Neural progenitor cell (in vitro differentiated cells): ENCODE measurements at regions not wholly inside any gene's neighbourhood (a gene's known extent, or its start where the extent isn't known, plus 50 kb on each side); places are given as distances from the start of the nearest gene placed in this dataset.

ENCODE experiments used
- DNase-seq: peaks from one replicate; pipeline ENCODE4 v3.0.0-alpha.2; 2016; ENCODE audit warnings: low spot score
- H2AFZ ChIP-seq: fragments of 200-600 bp; sonication (generic); replicated peaks from 2 replicates; pipeline ENCODE4 v1.6.1; 2016; ENCODE audit warnings: antibody characterized with exemption
- H3F3A ChIP-seq: fragments of 200-600 bp; sonication (generic); 2 replicates; pipeline ENCODE4 v1.6.1; 2016; ENCODE audit warnings: antibody characterized with exemption, low read depth
- H3K27ac ChIP-seq: fragments of 200-600 bp; sonication (generic); 2 replicates; pipeline ENCODE4 v1.5.1; 2016; ENCODE audit warnings: mild to moderate bottlenecking
- H3K27me3 ChIP-seq: fragments of 200-600 bp; sonication (generic); 2 replicates; pipeline ENCODE4 v1.6.1; 2016; ENCODE audit warnings: mild to moderate bottlenecking, moderate library complexity
- H3K36me3 ChIP-seq: fragments of 200-600 bp; sonication (generic); 2 replicates; pipeline ENCODE4 v1.5.1; 2016
- H3K4me1 ChIP-seq: fragments of 200-600 bp; sonication (generic); 2 replicates; pipeline ENCODE4 v1.6.1; 2016; ENCODE audit warnings: mixed run types
- H3K4me2 ChIP-seq: fragments of 200-600 bp; sonication (generic); 2 replicates; pipeline ENCODE4 v1.6.1; 2016
- H3K4me3 ChIP-seq: fragments of 200-600 bp; sonication (generic); 2 replicates; pipeline ENCODE4 v1.5.1; 2016
- H3K79me2 ChIP-seq: fragments of 200-600 bp; sonication (generic); 2 replicates; pipeline ENCODE4 v1.6.1; 2016; ENCODE audit warnings: low read depth
- H3K9ac ChIP-seq: fragments of 200-600 bp; sonication (generic); 2 replicates; pipeline ENCODE4 v1.6.1; 2016
- H3K9me3 ChIP-seq: fragments of 200-600 bp; sonication (generic); 2 replicates; pipeline ENCODE4 v1.5.1; 2016; ENCODE audit warnings: low read depth
- H4K20me1 ChIP-seq: fragments of 200-600 bp; sonication (generic); 2 replicates; pipeline ENCODE4 v1.6.1; 2016; ENCODE audit warnings: low read depth
- H3K27ac Mint-ChIP-seq: 3 replicates; pipeline ENCODE4 v1.8.0; 2021; ENCODE audit warnings: mixed read lengths
- H3K27me3 Mint-ChIP-seq: 2 replicates; pipeline ENCODE4 v1.8.0; 2022; ENCODE audit warnings: low read depth, mild to moderate bottlenecking, inconsistent platforms, moderate library complexity, mixed read lengths; ENCODE audit not compliant: insufficient read depth
- H3K36me3 Mint-ChIP-seq: 3 replicates; pipeline ENCODE4 v1.8.0; 2021; ENCODE audit warnings: mixed read lengths
- H3K4me1 Mint-ChIP-seq: 3 replicates; pipeline ENCODE4 v1.8.0; 2021; ENCODE audit warnings: mixed read lengths
- H3K4me3 Mint-ChIP-seq: 3 replicates; pipeline ENCODE4 v1.8.0; 2021; ENCODE audit warnings: mild to moderate bottlenecking, moderate library complexity, mixed read lengths
- H3K9me3 Mint-ChIP-seq: 3 replicates; pipeline ENCODE4 v1.8.0; 2020; ENCODE audit warnings: mixed read lengths
- EZH2 ChIP-seq: fragments of 200-600 bp; sonication (generic); IDR thresholded peaks from 2 replicates; pipeline ENCODE4 v1.6.1; 2017; ENCODE audit warnings: antibody characterized with exemption, mild to moderate bottlenecking, moderate library complexity
- EZH2phosphoT487 ChIP-seq: fragments of 200-600 bp; sonication (generic); IDR thresholded peaks from 2 replicates; pipeline ENCODE4 v1.6.1; 2017; ENCODE audit warnings: antibody characterized with exemption
- TF ChIP-seq, protein P1 (sequence below): fragments of 200-600 bp; sonication (generic); IDR thresholded peaks from 2 replicates; pipeline ENCODE4 v1.5.1; 2017; ENCODE audit warnings: antibody characterized with exemption, mild to moderate bottlenecking

DNA sequence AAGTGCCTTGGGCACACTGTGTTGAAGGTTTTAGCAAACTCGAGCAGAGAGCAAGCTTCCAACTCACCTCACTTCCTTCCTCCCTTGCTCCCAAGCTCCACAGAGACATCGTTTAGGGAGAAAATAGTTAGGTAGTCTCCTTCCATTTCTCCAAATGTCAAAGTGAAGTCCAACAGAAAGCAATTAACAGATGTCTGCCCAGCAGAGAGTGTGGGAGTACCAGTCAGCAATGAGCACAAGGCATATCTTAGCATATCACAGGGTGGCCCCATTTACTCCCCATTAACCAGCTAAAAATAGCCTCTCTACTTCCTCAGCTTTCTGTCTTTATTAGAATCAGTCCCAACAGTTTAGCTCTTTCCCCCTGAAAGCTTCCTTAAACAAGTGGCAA is 334.2 kb upstream of the CAMK1G start:
- peaks cover 4% of the 10 kb centered on the region for H3K27me3 Mint-ChIP-seq

DNA sequence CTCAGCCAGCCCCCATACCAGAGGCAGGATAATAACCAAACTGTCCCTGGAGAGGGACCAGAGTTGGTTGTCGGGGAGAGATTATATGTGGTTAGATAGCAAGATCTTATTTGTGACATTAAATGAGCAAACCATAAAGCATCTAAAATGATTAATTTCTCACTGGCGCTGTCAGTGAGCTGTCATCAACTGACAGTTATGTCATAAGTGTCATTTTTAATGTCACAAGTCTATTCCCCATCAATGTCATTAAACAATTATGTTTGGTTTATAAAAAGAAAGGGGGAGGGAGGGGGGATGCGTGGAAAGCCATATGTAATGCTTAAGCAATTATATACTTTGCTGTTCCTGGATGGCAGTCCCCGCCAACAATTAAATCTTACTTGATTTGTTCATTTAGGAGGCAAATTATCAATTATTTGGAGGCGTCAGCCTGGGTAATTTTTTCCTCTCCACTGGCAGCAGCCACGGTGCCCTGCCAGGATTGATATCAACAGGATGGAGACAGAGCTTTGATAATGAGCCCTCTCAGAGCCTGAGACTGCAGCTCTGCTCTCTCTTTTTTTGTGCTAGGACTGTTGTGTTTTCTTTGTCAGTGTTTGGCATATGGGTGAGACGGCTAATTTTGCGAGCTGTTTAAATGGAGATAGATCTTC is 333.6 kb upstream of the CAMK1G start:
- no peak overlapping the region for H3K4me3 Mint-ChIP-seq
- DNase-seq, result no peak
- H3K4me1 ChIP-seq, result peaks cover 5% of the 10 kb centered on the region
- H3K79me2 ChIP-seq, result no peaks in the 10 kb centered on the region
- no peaks in the 10 kb centered on the region for H3F3A ChIP-seq
- H2AFZ ChIP-seq, result no peak overlapping the region
- no peak overlapping the region for H3K4me2 ChIP-seq
- TF ChIP-seq, protein P1, sequence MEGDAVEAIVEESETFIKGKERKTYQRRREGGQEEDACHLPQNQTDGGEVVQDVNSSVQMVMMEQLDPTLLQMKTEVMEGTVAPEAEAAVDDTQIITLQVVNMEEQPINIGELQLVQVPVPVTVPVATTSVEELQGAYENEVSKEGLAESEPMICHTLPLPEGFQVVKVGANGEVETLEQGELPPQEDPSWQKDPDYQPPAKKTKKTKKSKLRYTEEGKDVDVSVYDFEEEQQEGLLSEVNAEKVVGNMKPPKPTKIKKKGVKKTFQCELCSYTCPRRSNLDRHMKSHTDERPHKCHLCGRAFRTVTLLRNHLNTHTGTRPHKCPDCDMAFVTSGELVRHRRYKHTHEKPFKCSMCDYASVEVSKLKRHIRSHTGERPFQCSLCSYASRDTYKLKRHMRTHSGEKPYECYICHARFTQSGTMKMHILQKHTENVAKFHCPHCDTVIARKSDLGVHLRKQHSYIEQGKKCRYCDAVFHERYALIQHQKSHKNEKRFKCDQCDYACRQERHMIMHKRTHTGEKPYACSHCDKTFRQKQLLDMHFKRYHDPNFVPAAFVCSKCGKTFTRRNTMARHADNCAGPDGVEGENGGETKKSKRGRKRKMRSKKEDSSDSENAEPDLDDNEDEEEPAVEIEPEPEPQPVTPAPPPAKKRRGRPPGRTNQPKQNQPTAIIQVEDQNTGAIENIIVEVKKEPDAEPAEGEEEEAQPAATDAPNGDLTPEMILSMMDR, result no peak
- TF ChIP-seq EZH2 (no peak), EZH2phosphoT487 (no peak)
- H3K4me1 Mint-ChIP-seq, result peaks cover 6% of the 10 kb centered on the region
- no peak overlapping the region for H3K27ac ChIP-seq
- H3K4me3 ChIP-seq, result no peak overlapping the region
- no peaks in the 10 kb centered on the region for H3K9me3 ChIP-seq
- H4K20me1 ChIP-seq, result no peaks in the 10 kb centered on the region
- H3K9ac ChIP-seq, result no peak overlapping the region
- no peak overlapping the region for H3K27ac Mint-ChIP-seq
- peaks cover under 1% of the 10 kb centered on the region for H3K9me3 Mint-ChIP-seq
- no peaks in the 10 kb centered on the region for H3K27me3 ChIP-seq
- H3K36me3 Mint-ChIP-seq, result no peaks in the 10 kb centered on the region
- no peaks in the 10 kb centered on the region for H3K36me3 ChIP-seq
- peaks cover 4% of the 10 kb centered on the region for H3K27me3 Mint-ChIP-seq

More for the DNA sequence above, 334.2 kb upstream of the CAMK1G start:
- no peak overlapping the region for H3K4me2 ChIP-seq
- H3K4me3 ChIP-seq, result no peak overlapping the region
- TF ChIP-seq EZH2phosphoT487 (no peak), EZH2 (no peak)
- TF ChIP-seq, protein P1, result no peak
- no peaks in the 10 kb centered on the region for H4K20me1 ChIP-seq
- no peak overlapping the region for H2AFZ ChIP-seq
- no peaks in the 10 kb centered on the region for H3F3A ChIP-seq
- peaks cover 5% of the 10 kb centered on the region for H3K4me1 ChIP-seq
- H3K36me3 ChIP-seq, result no peaks in the 10 kb centered on the region
- Mint-ChIP-seq H3K27ac (no peak overlapping the region), H3K36me3 (no peaks in the 10 kb centered on the region), H3K9me3 (no peaks in the 10 kb centered on the region), H3K4me1 (peaks cover 6% of the 10 kb centered on the region), H3K4me3 (no peak overlapping the region)
- DNase-seq, result no peak
- H3K9me3 ChIP-seq, result no peaks in the 10 kb centered on the region
- H3K79me2 ChIP-seq, result no peaks in the 10 kb centered on the region
- H3K9ac ChIP-seq, result no peak overlapping the region
- no peak overlapping the region for H3K27ac ChIP-seq
- no peaks in the 10 kb centered on the region for H3K27me3 ChIP-seq

DNA sequence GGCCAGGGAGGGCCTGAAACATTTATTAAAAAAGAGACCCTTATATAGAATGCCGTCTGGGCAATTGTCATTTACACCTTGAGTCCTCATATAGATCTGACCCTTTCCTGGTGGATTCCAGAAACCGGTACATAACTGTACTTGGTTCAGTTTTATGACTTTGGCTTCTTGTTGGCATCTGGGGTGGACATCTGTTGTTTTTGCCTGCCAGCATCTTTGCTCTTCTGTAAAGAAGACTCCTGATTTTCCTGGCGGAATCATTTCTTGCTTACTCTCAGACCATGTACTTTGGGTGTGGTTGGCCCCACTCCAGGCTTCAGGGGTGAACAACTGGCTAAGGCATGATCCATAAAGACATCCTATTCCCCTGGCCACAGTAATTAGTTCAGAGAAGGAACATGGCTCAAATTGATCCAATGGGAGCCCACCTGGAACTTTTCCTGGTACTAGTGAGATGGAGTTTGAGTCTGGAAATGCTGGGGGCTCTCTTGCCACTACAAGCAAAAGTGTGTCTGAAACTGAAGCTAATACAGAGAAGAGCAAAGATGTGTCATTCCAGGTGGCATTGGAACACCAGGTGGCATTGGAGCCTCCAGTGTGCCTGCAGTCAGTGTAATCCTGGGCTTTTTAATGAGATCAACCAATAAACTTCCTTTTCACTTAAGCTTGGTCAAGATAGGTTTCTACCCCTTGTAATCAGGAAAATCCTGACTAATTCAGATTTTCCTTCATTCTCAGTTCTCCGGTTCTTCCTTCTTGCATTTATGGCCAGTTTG is 332.5 kb upstream of the CAMK1G start:
- Mint-ChIP-seq H3K36me3 (no peaks in the 10 kb centered on the region), H3K9me3 (peaks cover 4% of the 10 kb centered on the region), H3K27ac (no peak overlapping the region), H3K27me3 (peaks cover 8% of the 10 kb centered on the region), H3K4me3 (no peak overlapping the region), H3K4me1 (peaks cover 2% of the 10 kb centered on the region)
- H4K20me1 ChIP-seq, result no peaks in the 10 kb centered on the region
- no peaks in the 10 kb centered on the region for H3K27me3 ChIP-seq
- no peak overlapping the region for H3K4me3 ChIP-seq
- H3K9me3 ChIP-seq, result no peaks in the 10 kb centered on the region
- H3K9ac ChIP-seq, result no peak overlapping the region
- no peak overlapping the region for H2AFZ ChIP-seq
- H3K4me1 ChIP-seq, result peaks cover 5% of the 10 kb centered on the region
- H3K4me2 ChIP-seq, result no peak overlapping the region
- no peak for DNase-seq
- no peaks in the 10 kb centered on the region for H3K36me3 ChIP-seq
- H3K79me2 ChIP-seq, result no peaks in the 10 kb centered on the region
- no peaks in the 10 kb centered on the region for H3F3A ChIP-seq
- H3K27ac ChIP-seq, result no peak overlapping the region
- TF ChIP-seq, protein P1, result no peak
- no peak for TF ChIP-seq EZH2
- no peak for TF ChIP-seq EZH2phosphoT487
